ENCODE measurements at regions not wholly inside any gene's neighbourhood (a gene's known extent, or its start where the extent isn't known, plus 50 kb on each side); places are given as distances from the start of the nearest gene placed in this dataset.

DNA sequence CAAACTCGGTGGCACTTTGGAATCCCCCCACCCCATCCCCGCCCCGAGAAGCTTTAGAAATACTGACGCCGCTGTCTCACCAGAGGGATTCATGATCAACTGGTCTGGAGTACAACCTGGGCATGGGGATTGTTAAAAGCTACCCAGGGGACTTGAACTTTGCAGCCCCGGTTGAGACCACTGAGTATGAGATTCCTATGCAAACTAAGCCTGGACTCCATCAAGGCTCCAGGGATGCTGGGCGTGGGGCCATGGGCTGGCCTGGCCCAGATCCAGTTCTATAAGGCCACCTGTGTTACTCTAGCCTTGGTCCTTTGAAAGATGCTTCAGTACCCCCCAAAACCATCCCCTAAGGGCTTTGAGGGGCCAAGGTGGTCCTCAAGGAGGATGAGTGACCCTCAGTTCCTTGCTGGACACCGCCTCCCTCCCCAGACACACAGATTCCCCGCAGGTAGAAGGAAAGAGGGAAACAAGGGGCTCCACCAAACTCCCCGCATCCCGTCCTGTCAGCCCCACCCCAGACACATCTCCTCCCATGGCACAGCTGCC is 68.5 kb downstream of the MRPL36 start:
- TF ChIP-seq POLR2A (IDR thresholded peaks at IDR 0.05) = no peak
- TF ChIP-seq, protein P1, sequence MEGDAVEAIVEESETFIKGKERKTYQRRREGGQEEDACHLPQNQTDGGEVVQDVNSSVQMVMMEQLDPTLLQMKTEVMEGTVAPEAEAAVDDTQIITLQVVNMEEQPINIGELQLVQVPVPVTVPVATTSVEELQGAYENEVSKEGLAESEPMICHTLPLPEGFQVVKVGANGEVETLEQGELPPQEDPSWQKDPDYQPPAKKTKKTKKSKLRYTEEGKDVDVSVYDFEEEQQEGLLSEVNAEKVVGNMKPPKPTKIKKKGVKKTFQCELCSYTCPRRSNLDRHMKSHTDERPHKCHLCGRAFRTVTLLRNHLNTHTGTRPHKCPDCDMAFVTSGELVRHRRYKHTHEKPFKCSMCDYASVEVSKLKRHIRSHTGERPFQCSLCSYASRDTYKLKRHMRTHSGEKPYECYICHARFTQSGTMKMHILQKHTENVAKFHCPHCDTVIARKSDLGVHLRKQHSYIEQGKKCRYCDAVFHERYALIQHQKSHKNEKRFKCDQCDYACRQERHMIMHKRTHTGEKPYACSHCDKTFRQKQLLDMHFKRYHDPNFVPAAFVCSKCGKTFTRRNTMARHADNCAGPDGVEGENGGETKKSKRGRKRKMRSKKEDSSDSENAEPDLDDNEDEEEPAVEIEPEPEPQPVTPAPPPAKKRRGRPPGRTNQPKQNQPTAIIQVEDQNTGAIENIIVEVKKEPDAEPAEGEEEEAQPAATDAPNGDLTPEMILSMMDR (IDR thresholded peaks at IDR 0.05 in 8 of 11, conservative IDR thresholded peaks at IDR 0.05 in 3 of 11) = no peak

All from spleen (tissue), 7 donors.